ENCODE measurements at regions not wholly inside any gene's neighbourhood (a gene's known extent, or its start where the extent isn't known, plus 50 kb on each side); places are given as distances from the start of the nearest gene placed in this dataset.

DNA sequence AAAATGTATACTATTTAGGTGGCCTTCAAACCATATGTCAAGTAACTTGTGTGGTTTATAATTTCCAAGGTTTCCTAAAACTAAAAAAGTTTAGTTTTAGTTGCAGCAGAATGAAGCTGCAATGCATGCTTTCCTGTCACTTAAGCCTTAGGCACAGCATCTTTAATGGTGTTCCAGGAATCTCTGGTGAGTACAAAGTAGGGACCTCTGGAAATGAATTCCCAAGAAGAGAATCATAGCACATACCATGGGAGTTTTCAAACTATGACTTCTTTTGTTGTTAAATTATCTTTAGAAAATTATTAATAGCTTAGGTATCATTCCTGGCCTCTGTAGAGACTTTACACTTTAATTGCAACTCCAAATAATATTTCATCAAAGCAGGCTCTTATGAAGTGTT is 1005.9 kb upstream of the PABPC4L start:
- no peaks in the 10 kb centered on the region for H3K27me3 ChIP-seq (ENCODE audit: control insufficient read depth, insufficient read depth)
- no peak overlapping the region for H3K27ac ChIP-seq (ENCODE audit: low read length)
- no peak overlapping the region for H3K4me3 ChIP-seq (ENCODE audit: low read length)
- no peaks in the 10 kb centered on the region for H3K4me1 ChIP-seq (ENCODE audit: control insufficient read depth, insufficient read depth, low read length)
- intact Hi-C loops (cut with DNase I), result no loop called here
- no peak for DNase-seq
- no peak for ATAC-seq
- no peaks in the 10 kb centered on the region for H3K9me3 ChIP-seq (ENCODE audit: control insufficient read depth, low read length)

DNA sequence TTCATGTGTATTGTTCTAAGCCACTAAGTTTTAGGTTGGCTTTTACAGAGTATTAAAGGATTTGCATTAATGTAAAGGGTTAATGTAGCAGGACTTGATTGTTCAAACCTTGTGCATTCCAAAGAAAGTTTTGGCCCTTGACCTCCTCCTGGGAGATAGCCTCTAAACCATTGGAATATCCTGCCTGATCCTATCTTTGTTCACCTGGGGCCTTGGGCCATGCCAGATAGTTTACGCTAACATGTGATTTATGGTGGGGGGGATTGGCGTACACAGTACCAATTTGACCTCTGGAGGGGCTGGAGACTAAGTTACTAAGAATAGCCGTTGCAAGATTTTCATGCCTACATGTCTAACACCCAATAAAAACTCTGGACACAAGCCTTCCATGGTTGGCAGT is 1002.7 kb upstream of the PABPC4L start:
- Histone ChIP-seq H3K4me3 (ENCODE audit: low read length) (no peak overlapping the region), H3K4me1 (ENCODE audit: control insufficient read depth, insufficient read depth, low read length) (no peaks in the 10 kb centered on the region), H3K9me3 (ENCODE audit: control insufficient read depth, low read length) (no peaks in the 10 kb centered on the region), H3K27ac (ENCODE audit: low read length) (no peak overlapping the region), H3K27me3 (ENCODE audit: control insufficient read depth, insufficient read depth) (no peaks in the 10 kb centered on the region)
- DNase-seq (no peak), ATAC-seq (no peak)
- intact Hi-C loops (cut with DNase I), result no loop called here
- 73% methylated on average over 3 of the region's 3 CpGs for WGBS

DNA sequence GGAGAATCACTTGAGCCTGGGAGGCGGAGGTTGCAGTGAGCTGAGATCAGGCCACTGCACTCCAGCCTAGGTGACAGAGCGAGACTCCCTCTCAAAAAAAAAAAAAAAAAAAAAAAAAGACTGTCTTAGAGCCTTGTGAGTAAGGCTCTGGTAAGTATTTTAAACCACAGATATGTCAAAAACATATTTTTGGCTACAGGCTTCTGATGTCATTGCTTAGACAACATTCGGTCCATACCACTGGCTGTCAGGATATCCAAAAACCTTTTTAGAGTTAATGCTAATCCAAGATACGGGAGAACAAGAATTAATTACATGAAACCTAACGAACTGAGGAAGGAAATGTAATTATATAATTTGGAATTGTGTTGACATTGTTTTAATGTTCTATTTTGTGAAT is 999.5 kb upstream of the PABPC4L start:
- ATAC-seq (no peak), DNase-seq (no peak)
- intact Hi-C loops (cut with DNase I), result no loop called here
- no peaks in the 10 kb centered on the region for H3K27me3 ChIP-seq (ENCODE audit: control insufficient read depth, insufficient read depth)
- no peaks in the 10 kb centered on the region for H3K9me3 ChIP-seq (ENCODE audit: control insufficient read depth, low read length)
- 82% methylated on average over 5 of the region's 5 CpGs for WGBS
- H3K27ac ChIP-seq (ENCODE audit: low read length), result no peak overlapping the region
- no peaks in the 10 kb centered on the region for H3K4me1 ChIP-seq (ENCODE audit: control insufficient read depth, insufficient read depth, low read length)
- no peak overlapping the region for H3K4me3 ChIP-seq (ENCODE audit: low read length)

GRCh38 chr4:135197641-135198040 is 996.1 kb upstream of the PABPC4L start:
- WGBS, result 39% methylated on average over 1 of the region's 1 CpG
- Histone ChIP-seq H3K4me3 (ENCODE audit: low read length) (no peak overlapping the region), H3K27ac (ENCODE audit: low read length) (no peak overlapping the region), H3K27me3 (ENCODE audit: control insufficient read depth, insufficient read depth) (no peaks in the 10 kb centered on the region), H3K9me3 (ENCODE audit: control insufficient read depth, low read length) (no peaks in the 10 kb centered on the region), H3K4me1 (ENCODE audit: control insufficient read depth, insufficient read depth, low read length) (no peaks in the 10 kb centered on the region)
- intact Hi-C loops (cut with DNase I), result no loop called here
- ATAC-seq (no peak), DNase-seq (no peak)

GRCh38 chr4:135194477-135194876 is 992.9 kb upstream of the PABPC4L start:
- no peak overlapping the region for H3K4me3 ChIP-seq (ENCODE audit: low read length)
- no peak overlapping the region for H3K27ac ChIP-seq (ENCODE audit: low read length)
- H3K27me3 ChIP-seq (ENCODE audit: control insufficient read depth, insufficient read depth), result no peaks in the 10 kb centered on the region
- no peaks in the 10 kb centered on the region for H3K4me1 ChIP-seq (ENCODE audit: control insufficient read depth, insufficient read depth, low read length)
- DNase-seq, result no peak
- H3K9me3 ChIP-seq (ENCODE audit: control insufficient read depth, low read length), result no peaks in the 10 kb centered on the region
- no peak for ATAC-seq
- intact Hi-C loops (cut with DNase I), result no loop called here
- WGBS, result 71% methylated on average over 1 of the region's 1 CpG

GRCh38 chr4:135192751-135193535 is 991.4 kb upstream of the PABPC4L start:
- Histone ChIP-seq H3K27ac (ENCODE audit: low read length) (no peak overlapping the region), H3K4me3 (ENCODE audit: low read length) (no peak overlapping the region), H3K27me3 (ENCODE audit: control insufficient read depth, insufficient read depth) (no peaks in the 10 kb centered on the region), H3K4me1 (ENCODE audit: control insufficient read depth, insufficient read depth, low read length) (no peaks in the 10 kb centered on the region), H3K9me3 (ENCODE audit: control insufficient read depth, low read length) (no peaks in the 10 kb centered on the region)
- intact Hi-C loops (cut with DNase I), result no loop called here
- WGBS, result 37% methylated on average over 2 of the region's 2 CpGs
- DNase-seq (no peak), ATAC-seq (no peak)

DNA sequence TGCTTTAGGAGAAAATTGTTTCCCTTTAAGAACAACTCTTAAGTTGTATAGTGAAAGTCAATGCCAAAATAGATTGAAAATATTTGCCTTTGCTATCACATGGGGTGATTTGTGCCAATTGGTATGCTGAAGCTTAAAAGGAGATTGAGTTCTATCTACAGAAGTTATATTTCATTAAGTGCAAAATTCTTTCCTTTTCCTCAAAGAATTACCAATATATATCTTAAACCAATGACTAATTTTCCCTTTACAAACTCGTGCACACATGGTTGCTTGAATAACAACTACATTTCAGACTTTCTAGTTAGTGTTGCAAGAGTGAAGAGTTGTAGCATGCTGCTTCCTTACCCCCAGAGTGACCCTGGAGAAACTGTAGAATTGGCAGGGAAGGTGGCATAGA is 990.0 kb upstream of the PABPC4L start:
- WGBS, result 50% methylated on average over 1 of the region's 1 CpG
- Histone ChIP-seq H3K27ac (ENCODE audit: low read length) (no peak overlapping the region), H3K9me3 (ENCODE audit: control insufficient read depth, low read length) (no peaks in the 10 kb centered on the region), H3K27me3 (ENCODE audit: control insufficient read depth, insufficient read depth) (no peaks in the 10 kb centered on the region), H3K4me3 (ENCODE audit: low read length) (no peak overlapping the region), H3K4me1 (ENCODE audit: control insufficient read depth, insufficient read depth, low read length) (no peaks in the 10 kb centered on the region)
- no peak for DNase-seq
- intact Hi-C loops (cut with DNase I), result no loop called here
- ATAC-seq, result no peak

DNA sequence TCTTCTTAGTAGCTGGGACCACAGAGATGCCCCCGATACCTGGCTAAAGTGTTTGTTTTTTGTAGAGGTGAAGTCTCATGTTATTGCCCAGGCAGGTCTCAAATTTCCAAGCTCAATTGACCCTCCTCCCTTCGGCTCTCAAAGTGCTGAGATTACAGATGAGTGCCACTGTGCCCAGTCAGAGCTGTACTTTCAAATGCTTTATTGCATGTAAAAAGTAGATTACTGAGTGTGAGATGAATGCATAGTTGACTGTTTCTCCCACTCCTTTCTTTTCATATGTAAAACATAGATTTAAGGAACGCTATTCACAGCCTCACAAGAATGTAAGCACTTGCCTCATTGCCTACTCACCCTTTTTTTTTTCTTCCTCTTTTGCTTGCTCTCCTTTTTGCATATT is 984.4 kb upstream of the PABPC4L start:
- Histone ChIP-seq H3K4me1 (ENCODE audit: control insufficient read depth, insufficient read depth, low read length) (no peaks in the 10 kb centered on the region), H3K4me3 (ENCODE audit: low read length) (no peak overlapping the region)
- intact Hi-C loops (cut with DNase I), result no loop called here

DNA sequence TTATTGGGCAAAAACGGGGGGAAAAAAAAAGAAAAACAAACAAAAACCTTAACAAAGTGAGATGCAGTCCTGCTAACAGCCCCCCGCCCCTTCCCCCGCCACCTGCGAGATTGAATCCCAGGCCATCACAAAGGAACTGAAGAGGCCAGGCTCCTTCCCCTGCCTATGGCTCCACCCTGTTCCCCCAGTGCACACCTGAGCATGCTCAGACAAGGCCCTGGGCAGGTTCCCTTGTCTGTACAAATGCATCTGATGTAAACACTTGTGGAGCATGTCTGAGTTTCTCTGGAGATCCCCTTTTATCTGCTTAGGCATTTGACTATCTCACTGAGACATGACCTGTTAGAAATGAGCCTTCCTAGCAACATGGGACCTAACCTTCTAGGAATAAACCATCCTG is 983.7 kb upstream of the PABPC4L start:
- H3K27me3 ChIP-seq (ENCODE audit: control insufficient read depth, insufficient read depth), result no peaks in the 10 kb centered on the region
- no peak overlapping the region for H3K4me3 ChIP-seq (ENCODE audit: low read length)
- H3K9me3 ChIP-seq (ENCODE audit: control insufficient read depth, low read length), result no peaks in the 10 kb centered on the region
- peak in 1 of 3 donors; percentile 29 for DNase-seq
- no peak overlapping the region for H3K27ac ChIP-seq (ENCODE audit: low read length)
- WGBS, result 64% methylated on average over 4 of the region's 4 CpGs
- no peaks in the 10 kb centered on the region for H3K4me1 ChIP-seq (ENCODE audit: control insufficient read depth, insufficient read depth, low read length)
- ATAC-seq, result no peak
- intact Hi-C loops (cut with DNase I), result no loop called here

More for the DNA sequence above, 984.4 kb upstream of the PABPC4L start:
- ATAC-seq, result no peak
- Histone ChIP-seq H3K27me3 (ENCODE audit: control insufficient read depth, insufficient read depth) (no peaks in the 10 kb centered on the region), H3K27ac (ENCODE audit: low read length) (no peak overlapping the region), H3K9me3 (ENCODE audit: control insufficient read depth, low read length) (no peaks in the 10 kb centered on the region)
- DNase-seq, result no peak
- 37% methylated on average over 3 of the region's 3 CpGs for WGBS

GRCh38 chr4:135184715-135185114 is 983.1 kb upstream of the PABPC4L start:
- WGBS, result 78% methylated on average over 6 of the region's 6 CpGs
- intact Hi-C loops (cut with DNase I), result no loop called here
- no peaks in the 10 kb centered on the region for H3K27me3 ChIP-seq (ENCODE audit: control insufficient read depth, insufficient read depth)
- no peaks in the 10 kb centered on the region for H3K9me3 ChIP-seq (ENCODE audit: control insufficient read depth, low read length)
- no peak for ATAC-seq
- H3K27ac ChIP-seq (ENCODE audit: low read length), result no peak overlapping the region
- no peak for DNase-seq
- H3K4me3 ChIP-seq (ENCODE audit: low read length), result no peak overlapping the region
- H3K4me1 ChIP-seq (ENCODE audit: control insufficient read depth, insufficient read depth, low read length), result no peaks in the 10 kb centered on the region

DNA sequence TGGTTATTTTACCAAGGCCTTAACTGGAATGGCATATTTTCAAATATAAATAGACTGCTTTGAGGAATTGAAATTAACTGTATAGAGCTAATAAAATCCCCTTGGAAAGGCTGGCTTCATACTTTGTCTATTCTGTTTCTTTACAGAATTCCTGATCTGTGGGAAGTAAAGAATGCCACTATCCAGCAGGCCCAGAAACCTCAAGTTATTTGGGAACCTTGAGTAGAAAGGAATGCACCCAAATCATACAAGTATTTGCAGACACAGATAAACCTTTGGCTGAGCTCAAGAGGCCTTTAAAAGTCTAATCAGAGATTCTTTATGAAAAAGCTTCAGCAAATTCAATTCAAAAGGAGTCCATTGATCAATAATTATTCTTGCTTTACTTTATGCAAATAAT is 975.7 kb upstream of the PABPC4L start:
- no peak for ATAC-seq
- no peak for DNase-seq
- Histone ChIP-seq H3K9me3 (ENCODE audit: control insufficient read depth, low read length) (no peaks in the 10 kb centered on the region), H3K27me3 (ENCODE audit: control insufficient read depth, insufficient read depth) (no peaks in the 10 kb centered on the region), H3K4me3 (ENCODE audit: low read length) (no peak overlapping the region), H3K4me1 (ENCODE audit: control insufficient read depth, insufficient read depth, low read length) (no peaks in the 10 kb centered on the region), H3K27ac (ENCODE audit: low read length) (no peak overlapping the region)
- intact Hi-C loops (cut with DNase I), result no loop called here

GRCh38 chr4:135166661-135167060 is 965.1 kb upstream of the PABPC4L start:
- Histone ChIP-seq H3K4me1 (ENCODE audit: control insufficient read depth, insufficient read depth, low read length) (no peaks in the 10 kb centered on the region), H3K27me3 (ENCODE audit: control insufficient read depth, insufficient read depth) (no peaks in the 10 kb centered on the region), H3K4me3 (ENCODE audit: low read length) (no peak overlapping the region), H3K9me3 (ENCODE audit: control insufficient read depth, low read length) (no peaks in the 10 kb centered on the region), H3K27ac (ENCODE audit: low read length) (no peak overlapping the region)
- WGBS, result 87% methylated on average over 2 of the region's 2 CpGs
- DNase-seq (no peak), ATAC-seq (no peak)
- intact Hi-C loops (cut with DNase I), result no loop called here

All from right cardiac atrium (tissue), 5 donors.